Right ventricle myocardium inferior (tissue), 1 donor: ENCODE measurements at regions not wholly inside any gene's neighbourhood (a gene's known extent, or its start where the extent isn't known, plus 50 kb on each side); places are given as distances from the start of the nearest gene placed in this dataset.
"Not testable (repeated sequence)": the region's sequence is repeated elsewhere in the genome, so short reads cannot be mapped to it uniquely, and the experiment has no call there.

Experiments used
- ATAC-seq: fragments of 200-7000 bp; cut with Tn5 transposase; one replicate; pipeline ENCODE4 v1.9.1; 2020; ENCODE audit warnings: mild to moderate bottlenecking, moderate library complexity
- DNase-seq: peaks from one replicate; pipeline ENCODE4 v3.0.0; 2021; ENCODE audit errors: missing footprints
- intact Hi-C: fragments of 100-400 bp; cut with DNase I; formaldehyde crosslinking; loops from one replicate; pipeline ENCODE4 v1.11.0; 2022
- donor health status: DM: no; HTN: yes; CAD: no; lungs with severe emphysema.

- intact Hi-C loops: no loop called here
- ATAC-seq (no peak), DNase-seq (no peak)
These were observed 59.9 kb downstream of the MINAR1 start for GRCh38 chr15:79492065-79492464.

GRCh38 chr15:79494384-79494909 is 62.3 kb downstream of the MINAR1 start:
- intact Hi-C loops: no loop called here
- ATAC-seq (no peak), DNase-seq (no peak)

- intact Hi-C loops: no loop called here
- DNase-seq (no peak), ATAC-seq (no peak)
These were observed 63.0 kb downstream of the MINAR1 start for GRCh38 chr15:79494963-79495755.

- intact Hi-C loops: no loop called here
- ATAC-seq: no peak
These were observed 63.6 kb downstream of the MINAR1 start for GRCh38 chr15:79495775-79496174.

GRCh38 chr15:79496838-79497237 is 64.7 kb downstream of the MINAR1 start:
- intact Hi-C loops: no loop called here
- DNase-seq (no peak), ATAC-seq (no peak)

More at GRCh38 chr15:79495775-79496174, 63.6 kb downstream of the MINAR1 start:
- no peak for DNase-seq

- intact Hi-C loops: no loop called here
- no peak for DNase-seq
- no peak for ATAC-seq
These were observed 69.0 kb downstream of the MINAR1 start for GRCh38 chr15:79501086-79501485.

GRCh38 chr15:79505956-79506355 is 73.8 kb downstream of the MINAR1 start:
- intact Hi-C loops: no loop called here
- ATAC-seq (no peak), DNase-seq (no peak)

GRCh38 chr15:79512844-79513243 is 80.7 kb downstream of the MINAR1 start:
- ATAC-seq, intact Hi-C loops, DNase-seq: not testable (repeated sequence)

GRCh38 chr15:79513417-79513816 is 81.3 kb downstream of the MINAR1 start:
- DNase-seq (no peak), ATAC-seq (no peak)
- intact Hi-C loops: no loop called here

- intact Hi-C loops: no loop called here
- DNase-seq: no peak
- ATAC-seq: no peak
These were observed 81.8 kb downstream of the MINAR1 start for GRCh38 chr15:79513940-79514339.

GRCh38 chr15:79515300-79516027 is 83.3 kb downstream of the MINAR1 start:
- DNase-seq (no peak), ATAC-seq (no peak)
- intact Hi-C loops: no loop called here

- no peak for ATAC-seq
- intact Hi-C loops: no loop called here
- DNase-seq: no peak
These were observed 84.0 kb downstream of the MINAR1 start for GRCh38 chr15:79516155-79516554.

GRCh38 chr15:79516646-79517045 is 84.5 kb downstream of the MINAR1 start:
- intact Hi-C loops: no loop called here
- DNase-seq: no peak
- no peak for ATAC-seq

- ATAC-seq (no peak), DNase-seq (no peak)
- intact Hi-C loops: no loop called here
These were observed 87.5 kb downstream of the MINAR1 start for GRCh38 chr15:79519628-79520027.

- ATAC-seq: no peak
- intact Hi-C loops: no loop called here
- DNase-seq: no peak
These were observed 88.5 kb downstream of the MINAR1 start for GRCh38 chr15:79520654-79521053.

GRCh38 chr15:79522656-79523055 is 90.5 kb downstream of the MINAR1 start:
- no peak for ATAC-seq
- DNase-seq: no peak
- intact Hi-C loops: no loop called here

- intact Hi-C loops: no loop called here
- ATAC-seq (no peak), DNase-seq (no peak)
These were observed 91.1 kb downstream of the MINAR1 start for GRCh38 chr15:79523266-79523665.

- DNase-seq (no peak), ATAC-seq (no peak)
- intact Hi-C loops: no loop called here
These were observed 92.4 kb downstream of the MINAR1 start for GRCh38 chr15:79524531-79524930.

GRCh38 chr15:79526376-79526775 is 94.2 kb downstream of the MINAR1 start:
- intact Hi-C loops: no loop called here
- ATAC-seq: no peak
- no peak for DNase-seq

- ATAC-seq: no peak
- DNase-seq: no peak
- intact Hi-C loops: no loop called here
These were observed 95.7 kb downstream of the MINAR1 start for GRCh38 chr15:79527821-79528220.
